Breast epithelium (tissue), 4 donors: ENCODE measurements at regions not wholly inside any gene's neighbourhood (a gene's known extent, or its start where the extent isn't known, plus 50 kb on each side); places are given as distances from the start of the nearest gene placed in this dataset.

Experiments
- DNase-seq, 2 donors: peaks; one replicate each; pipeline ENCODE4 v3.0.0-alpha.2; 2019; ENCODE audit warnings: low spot score in 2 of 2
- H3K27ac ChIP-seq, 2 donors: fragments of 200-600 bp; sonication (generic) in 1 of 2; one replicate each; pipeline ENCODE4 v1.5.1; 2016 to 2019; ENCODE audit warnings: mild to moderate bottlenecking in 1 of 2
- H3K27me3 ChIP-seq, 2 donors: fragments of 200-600 bp; sonication (generic) in 1 of 2; one replicate each; pipeline versions ENCODE4 v1.5.1 to v1.6.0; 2017 to 2019; ENCODE audit warnings: control low read depth in 1 of 2, mild to moderate bottlenecking in 1 of 2
- H3K36me3 ChIP-seq: fragments of 200-600 bp; one replicate; pipeline ENCODE4 v1.5.1; 2019
- H3K4me1 ChIP-seq, 2 donors: fragments of 200-600 bp; sonication (generic); one replicate each; pipeline ENCODE4 v1.5.1; 2016 to 2019; ENCODE audit warnings: control low read depth in 1 of 2
- H3K4me3 ChIP-seq, 3 donors: fragments of 200-600 bp; sonication (generic); 1 replicate in 2 of 3; 2 replicates in 1 of 3; pipeline ENCODE4 v1.5.1; 2016 to 2019; ENCODE audit warnings: mild to moderate bottlenecking in 3 of 3, moderate library complexity in 2 of 3
- H3K9me3 ChIP-seq, 2 donors: fragments of 200-600 bp; sonication (generic) in 1 of 2; one replicate each; pipeline ENCODE4 v1.5.1; 2016 to 2019; ENCODE audit warnings: control low read depth in 1 of 2
- CTCF ChIP-seq, 3 donors: fragments of 450-650 bp; IDR thresholded peaks; one replicate each; pipeline ENCODE4 v1.5.1; 2016 to 2017; ENCODE audit warnings: antibody characterized with exemption in 3 of 3, mild to moderate bottlenecking in 3 of 3, moderate library complexity in 3 of 3
- POLR2A ChIP-seq: fragments of 450-650 bp; IDR thresholded peaks from one replicate; pipeline ENCODE4 v1.6.1; 2016; ENCODE audit warnings: antibody characterized with exemption, mild to moderate bottlenecking, moderate library complexity
- POLR2AphosphoS5 ChIP-seq, 3 donors: sonication (generic); formaldehyde crosslinking; IDR thresholded peaks; one replicate each; pipeline ENCODE4 v1.6.1; 2017; ENCODE audit warnings: antibody characterized with exemption in 3 of 3
- intact Hi-C: fragments of 100-400 bp; cut with DNase I; formaldehyde crosslinking; loops from one replicate; pipeline ENCODE4 v1.15.1; 2023; ENCODE audit warnings: low total_unique reads

DNA sequence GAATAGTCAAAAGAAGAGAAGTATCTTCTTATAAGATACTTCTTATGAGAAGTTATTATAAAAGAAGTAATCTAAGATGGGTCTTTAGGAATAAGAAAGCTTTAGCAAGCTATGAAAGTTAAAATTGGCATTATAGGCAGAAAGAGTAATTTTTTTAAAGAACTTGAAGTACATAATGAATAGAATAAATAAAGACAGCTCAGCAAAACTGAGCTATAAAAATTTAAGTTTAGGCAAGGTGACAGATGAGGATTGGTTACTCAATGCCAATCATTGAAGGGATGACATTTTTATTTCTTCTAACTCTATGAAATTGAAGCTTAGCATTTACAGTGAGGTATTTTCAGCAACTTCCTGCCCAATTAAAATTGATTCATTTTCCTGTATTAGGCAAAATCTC is 966.8 kb downstream of the BRINP3 start:
- Histone ChIP-seq H3K4me3 (no peak overlapping the region), H3K36me3 (no peaks in the 10 kb centered on the region), H3K27me3 (no peaks in the 10 kb centered on the region), H3K27ac (no peak overlapping the region), H3K4me1 (no peaks in the 10 kb centered on the region), H3K9me3 (peaks cover 0 to 5% of the 10 kb centered on the region in 2 donors)
- TF ChIP-seq POLR2AphosphoS5 (IDR thresholded peaks at IDR 0.05) (no peak), POLR2A (no peak), CTCF (IDR thresholded peaks at IDR 0.05) (no peak)
- DNase-seq, result no peak
- intact Hi-C loops, result no loop called here

DNA sequence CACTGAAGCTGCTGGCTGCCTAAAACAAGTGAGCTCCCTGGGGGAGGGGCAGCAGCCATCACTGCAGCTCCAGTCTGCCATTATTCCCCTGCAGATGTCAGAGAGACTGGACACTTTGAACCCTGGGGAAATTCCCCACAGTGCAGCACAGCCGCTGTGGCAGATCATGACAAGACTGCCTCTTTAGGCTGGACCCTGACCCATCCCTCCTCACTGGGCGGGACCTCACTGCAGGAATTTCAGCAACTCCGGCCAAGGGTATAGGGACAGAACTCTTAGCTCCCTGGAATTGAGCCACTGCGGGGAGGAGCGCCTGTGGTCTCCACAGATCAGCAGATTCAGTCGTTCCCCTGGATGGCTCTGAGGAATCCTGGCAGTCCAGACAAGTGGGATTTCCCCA is 964.6 kb downstream of the BRINP3 start:
- no peaks in the 10 kb centered on the region for H3K36me3 ChIP-seq
- no peak overlapping the region for H3K27ac ChIP-seq
- intact Hi-C loops, result no loop called here
- TF ChIP-seq CTCF (IDR thresholded peaks at IDR 0.05), result no peak
- TF ChIP-seq POLR2AphosphoS5 (IDR thresholded peaks at IDR 0.05), result no peak
- TF ChIP-seq POLR2A, result no peak
- no peak for DNase-seq
- H3K27me3 ChIP-seq, result no peaks in the 10 kb centered on the region
- peaks cover 0 to 5% of the 10 kb centered on the region in 2 donors for H3K9me3 ChIP-seq
- no peak overlapping the region for H3K4me3 ChIP-seq
- no peaks in the 10 kb centered on the region for H3K4me1 ChIP-seq

GRCh38 chr1:189522441-189522840 is 955.2 kb downstream of the BRINP3 start:
- DNase-seq, result no peak
- TF ChIP-seq CTCF (IDR thresholded peaks at IDR 0.05) (no peak), POLR2A (no peak)
- Histone ChIP-seq H3K4me3 (no peak overlapping the region), H3K9me3 (peaks cover 0 to 7% of the 10 kb centered on the region in 2 donors), H3K27ac (no peak overlapping the region), H3K27me3 (no peaks in the 10 kb centered on the region), H3K4me1 (no peaks in the 10 kb centered on the region), H3K36me3 (no peaks in the 10 kb centered on the region)
- intact Hi-C loops, result loop anchor here (5.0 kb wide), 1 partner anchor 170 kb away; no protein-coding TSS in a partner anchor

DNA sequence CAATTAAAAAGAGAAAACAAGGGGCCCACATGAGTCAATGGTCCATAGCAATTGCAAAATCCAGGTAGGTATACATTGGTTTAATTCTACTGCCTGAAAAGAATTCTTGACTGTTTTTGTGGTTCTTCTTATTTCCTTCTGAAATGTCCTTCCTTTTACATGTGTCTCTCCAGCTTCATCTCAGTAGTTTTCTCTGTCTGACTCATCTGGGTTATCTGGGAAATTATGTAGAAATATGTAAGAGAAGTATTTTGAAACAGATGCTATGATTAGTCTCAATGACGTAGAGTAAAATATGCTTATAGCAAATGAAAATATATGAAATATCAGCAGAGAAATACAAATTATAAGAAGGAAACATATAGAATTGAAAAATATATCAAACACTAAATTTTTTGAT is 953.2 kb downstream of the BRINP3 start:
- H3K9me3 ChIP-seq, result no peaks in the 10 kb centered on the region
- no peaks in the 10 kb centered on the region for H3K27me3 ChIP-seq
- intact Hi-C loops, result loop anchor here (5.0 kb wide), 1 partner anchor 168 kb away; no protein-coding TSS in a partner anchor
- TF ChIP-seq POLR2AphosphoS5 (IDR thresholded peaks at IDR 0.05) (no peak), POLR2A (no peak), CTCF (IDR thresholded peaks at IDR 0.05) (no peak)
- no peaks in the 10 kb centered on the region for H3K4me1 ChIP-seq
- H3K4me3 ChIP-seq, result no peak overlapping the region
- H3K27ac ChIP-seq, result no peak overlapping the region
- H3K36me3 ChIP-seq, result no peaks in the 10 kb centered on the region
- DNase-seq, result no peak

- Histone ChIP-seq H3K27me3 (no peaks in the 10 kb centered on the region), H3K36me3 (no peaks in the 10 kb centered on the region), H3K27ac (no peak overlapping the region), H3K4me3 (no peak overlapping the region), H3K4me1 (no peaks in the 10 kb centered on the region), H3K9me3 (no peaks in the 10 kb centered on the region)
- intact Hi-C loops, result no loop called here
- no peak for DNase-seq
- TF ChIP-seq POLR2AphosphoS5 (IDR thresholded peaks at IDR 0.05) (no peak), POLR2A (no peak), CTCF (IDR thresholded peaks at IDR 0.05) (no peak)
These were observed 947.5 kb downstream of the BRINP3 start for GRCh38 chr1:189530162-189530561.
